ENCODE measurements at regions not wholly inside any gene's neighbourhood (a gene's known extent, or its start where the extent isn't known, plus 50 kb on each side); places are given as distances from the start of the nearest gene placed in this dataset.

DNA sequence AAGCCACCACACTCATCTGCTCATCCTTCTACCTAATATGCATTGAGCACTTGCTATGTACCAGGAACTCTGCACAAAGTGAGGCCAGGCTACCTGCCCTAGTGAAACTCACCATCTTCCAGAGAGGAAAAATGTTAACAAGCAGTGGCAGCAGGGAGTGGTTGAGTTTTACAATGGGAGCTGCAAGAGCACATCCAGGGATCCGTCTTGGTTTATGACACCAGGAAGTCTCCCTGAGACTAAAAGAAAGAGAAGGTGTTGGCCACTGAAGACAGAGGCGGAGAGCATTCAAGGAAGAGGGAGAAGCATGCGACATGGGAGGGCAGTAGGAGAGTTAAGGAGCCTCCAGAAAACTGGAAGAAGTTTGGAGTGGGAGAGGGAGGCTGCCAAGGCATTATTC, 178.1 kb upstream of the CPEB2 start:
- TF ChIP-seq CTCF (IDR thresholded peaks at IDR 0.05) (no peak), EZH2phosphoT487 (IDR thresholded peaks at IDR 0.05) (no peak)
